GM18511 (cell line): ENCODE measurements at regions not wholly inside any gene's neighbourhood (a gene's known extent, or its start where the extent isn't known, plus 50 kb on each side); places are given as distances from the start of the nearest gene placed in this dataset.

Source experiments
- ATAC-seq: cut with Tn5 transposase; IDR thresholded peaks from one replicate; pipeline ENCODE4 v1.9.1; 2021; ENCODE audit warnings: mild to moderate bottlenecking, moderate library complexity; ENCODE audit not compliant: unreplicated experiment

DNA sequence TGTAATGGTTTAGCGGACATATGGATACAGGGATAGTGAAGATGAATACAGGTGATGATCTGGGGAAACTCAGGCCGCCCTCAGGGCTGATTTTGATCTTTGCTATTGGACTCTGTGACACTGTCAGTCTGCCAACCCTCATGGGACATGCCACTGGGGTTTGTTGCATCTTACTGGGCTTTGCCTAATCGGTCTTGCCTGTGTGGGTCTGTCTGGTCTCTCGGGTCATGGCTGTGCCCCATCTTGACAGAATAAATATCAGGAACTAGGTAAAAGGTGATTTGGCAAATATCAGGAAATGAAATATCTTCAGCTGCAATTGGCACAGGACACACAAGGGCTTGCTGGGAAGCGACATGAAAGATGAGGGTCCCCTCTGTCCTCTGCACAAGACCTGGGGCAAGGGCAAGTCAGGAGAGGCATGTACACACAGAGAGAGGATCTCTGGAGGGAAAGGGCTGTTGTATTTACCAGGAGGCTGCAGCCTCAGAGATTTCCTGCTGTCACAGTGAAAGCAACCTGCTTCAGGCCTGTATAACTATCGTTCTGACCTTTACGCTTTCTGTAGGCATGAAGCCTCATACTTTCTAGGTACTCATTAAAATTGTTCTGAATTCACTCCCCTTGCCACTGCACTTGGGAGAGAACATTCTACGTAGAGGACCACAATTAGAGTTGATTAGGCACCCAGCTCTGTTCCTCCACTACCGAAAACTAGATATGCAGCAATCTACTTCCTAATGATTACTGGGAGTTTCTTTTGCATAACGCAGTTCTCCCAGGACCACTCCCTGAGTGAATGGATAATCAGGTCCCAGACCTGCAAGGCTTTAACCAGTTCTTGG lies 52.0 kb upstream of the GADD45A start:
- no peak for ATAC-seq

DNA sequence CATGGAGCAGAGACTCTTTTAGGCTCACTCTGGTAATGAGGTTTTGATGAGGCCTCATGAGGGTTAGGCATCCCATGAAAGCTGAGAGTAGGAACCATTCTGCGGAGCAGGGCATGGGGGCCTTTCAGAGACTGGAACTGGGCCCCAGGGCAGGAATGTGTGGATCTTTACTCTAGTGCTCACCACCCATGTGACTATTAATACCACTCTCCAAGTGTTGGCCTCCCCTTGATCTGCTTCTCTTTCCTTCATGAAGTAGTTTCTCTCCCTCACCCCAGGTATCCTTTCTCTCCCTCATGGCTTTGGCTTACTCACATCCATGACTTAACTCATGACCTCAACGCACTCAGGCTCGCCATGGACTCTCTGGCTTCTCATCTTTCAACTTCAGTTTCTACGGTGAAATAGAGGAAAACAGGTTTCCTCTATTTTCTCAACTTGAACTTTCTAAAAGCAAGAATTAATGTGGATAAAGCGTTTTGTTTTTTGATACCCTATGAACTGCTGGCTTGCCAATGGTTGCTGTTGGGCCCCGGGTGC lies 50.5 kb upstream of the GADD45A start:
- no peak for ATAC-seq

DNA sequence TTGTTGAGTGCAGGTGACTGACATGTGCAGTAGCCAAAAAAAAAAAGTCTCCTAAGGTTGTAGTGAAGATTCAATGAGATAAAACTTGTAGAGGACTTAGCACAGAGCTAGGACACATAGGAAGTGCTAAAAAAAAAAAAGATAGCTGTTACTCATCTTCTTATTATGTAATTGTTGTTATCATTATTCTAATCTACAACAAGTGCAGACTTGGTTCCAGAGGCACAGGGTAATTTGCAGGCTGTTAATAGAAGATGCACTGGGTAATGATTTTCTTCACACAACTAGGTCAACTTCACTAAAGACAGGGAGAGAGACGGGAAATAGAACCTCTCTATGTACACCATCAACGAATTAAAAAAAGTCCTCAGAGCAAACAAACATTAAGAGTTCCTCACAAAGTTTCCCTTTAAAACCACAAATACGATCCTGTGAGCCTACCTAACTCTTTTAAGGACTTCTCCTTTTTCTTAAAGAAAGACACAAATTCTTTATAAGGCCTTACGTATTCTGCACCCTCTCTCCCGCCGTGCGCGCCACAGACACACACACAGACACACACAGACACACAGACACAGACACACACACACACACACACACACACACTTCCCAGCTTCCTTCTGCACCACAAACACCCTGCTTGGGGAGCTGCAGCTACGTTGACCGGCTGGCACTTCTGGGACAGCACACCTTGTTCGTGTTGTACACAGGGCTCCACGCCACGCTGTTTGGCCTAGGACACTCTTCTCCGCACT lies 49.8 kb upstream of the GADD45A start:
- no peak for ATAC-seq
